COLO829 (cell line): ENCODE measurements at regions not wholly inside any gene's neighbourhood (a gene's known extent, or its start where the extent isn't known, plus 50 kb on each side); places are given as distances from the start of the nearest gene placed in this dataset.
A peak's percentile ranks its signal among the peaks of the same experiment; 100 is the strongest.
"Not testable (repeated sequence)": the region's sequence is repeated elsewhere in the genome, so short reads cannot be mapped to it uniquely, and the experiment has no call there.

Source experiments
- DNase-seq: peaks from one replicate; pipeline ENCODE4 v3.0.0; 2012; ENCODE audit warnings: low spot score

DNA sequence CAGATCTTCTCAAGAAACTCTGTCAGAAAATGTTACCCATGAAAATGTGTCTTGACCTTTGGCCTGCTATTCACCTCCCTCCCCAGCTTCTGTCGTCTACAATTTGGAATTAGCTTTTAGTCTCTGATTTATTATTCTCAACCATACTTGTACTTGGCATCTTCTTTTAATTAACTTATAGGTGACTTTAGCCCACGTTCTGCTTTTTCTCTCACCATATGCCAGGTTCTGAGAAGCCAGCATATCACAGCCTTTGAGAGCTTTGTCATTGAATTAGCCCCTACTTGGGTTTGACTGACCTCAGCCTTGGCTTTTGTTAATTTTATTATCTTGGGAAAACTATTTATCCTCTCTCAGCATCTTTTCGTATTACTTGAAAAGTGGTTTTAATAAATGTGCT lies 355.9 kb downstream of the OXSM start:
- no peak for DNase-seq

DNA sequence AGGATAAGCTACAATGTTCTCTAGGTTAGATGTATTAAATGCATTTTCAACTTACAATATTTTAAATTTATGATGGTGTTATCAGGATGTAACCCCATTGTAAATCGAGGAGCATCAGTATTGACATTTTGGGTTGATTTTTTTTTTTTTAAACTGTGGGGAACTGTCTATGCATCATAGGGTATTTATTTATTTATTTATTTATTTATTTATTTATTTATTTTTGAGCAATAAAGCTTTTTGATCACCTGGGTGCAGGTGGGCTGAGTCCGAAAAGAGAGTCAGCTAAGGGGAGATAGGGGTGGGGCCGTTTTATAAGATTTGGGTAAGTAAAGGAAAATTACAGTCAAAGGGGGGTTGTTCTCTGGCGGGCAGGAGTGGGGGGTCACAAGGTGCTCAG lies 367.5 kb downstream of the OXSM start:
- not testable (repeated sequence) for DNase-seq

DNA sequence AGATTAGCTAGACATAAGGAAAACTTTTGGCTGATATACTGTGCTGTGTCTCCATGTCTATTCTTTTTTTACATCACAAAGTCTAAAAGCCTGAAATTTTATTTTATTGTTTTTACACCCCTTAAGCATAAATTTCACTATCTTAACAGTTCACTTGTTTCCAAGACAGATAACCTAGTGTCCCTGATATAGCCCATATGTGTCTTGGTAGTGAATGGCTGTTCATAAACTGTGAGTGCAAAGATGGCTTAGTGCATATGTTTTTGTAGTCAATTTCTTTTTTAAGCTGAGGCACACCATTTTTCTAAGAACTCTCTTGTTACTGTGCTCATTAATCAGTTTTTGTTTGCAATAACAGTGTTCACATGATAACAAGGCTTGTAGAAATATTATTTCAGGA lies 381.1 kb downstream of the OXSM start:
- no peak for DNase-seq

DNA sequence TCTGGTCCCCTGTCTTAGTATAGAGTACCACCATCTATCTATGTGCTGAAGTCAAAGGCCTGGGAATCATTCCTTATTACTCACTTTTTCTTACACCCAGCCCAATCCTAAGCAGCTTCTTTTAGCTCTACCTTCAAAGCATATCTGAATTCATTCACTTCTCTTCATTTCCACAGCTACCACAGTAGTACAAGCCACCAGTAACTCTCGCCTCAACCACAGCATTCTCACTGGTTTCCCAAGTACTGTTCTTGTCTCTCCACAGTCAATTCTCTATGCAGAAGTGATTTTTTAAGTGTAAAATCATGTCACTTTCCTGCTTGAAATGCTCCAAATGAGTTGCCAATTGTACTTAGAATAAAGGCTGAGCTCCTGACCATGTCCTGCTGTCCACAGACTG lies 401.7 kb downstream of the OXSM start:
- no peak for DNase-seq

DNA sequence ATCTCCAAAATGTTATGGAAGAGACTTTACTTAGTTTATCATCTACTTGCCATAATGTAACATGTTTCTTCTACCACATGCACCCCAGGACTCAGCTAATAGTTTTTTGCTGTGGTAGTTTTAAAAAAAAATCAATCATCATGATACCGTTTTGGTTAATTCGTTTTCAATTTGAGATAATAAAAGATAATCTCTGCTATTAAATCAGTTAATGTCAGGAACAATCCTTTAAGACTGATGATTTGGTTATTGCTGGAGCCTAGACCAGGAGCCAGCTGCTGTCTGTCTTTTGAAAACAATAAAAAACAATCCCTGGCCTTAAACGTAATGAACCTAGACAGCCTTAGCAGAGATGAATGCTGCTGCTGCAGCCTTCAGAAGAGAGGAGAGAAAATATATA lies 403.7 kb downstream of the OXSM start:
- no peak for DNase-seq

DNA sequence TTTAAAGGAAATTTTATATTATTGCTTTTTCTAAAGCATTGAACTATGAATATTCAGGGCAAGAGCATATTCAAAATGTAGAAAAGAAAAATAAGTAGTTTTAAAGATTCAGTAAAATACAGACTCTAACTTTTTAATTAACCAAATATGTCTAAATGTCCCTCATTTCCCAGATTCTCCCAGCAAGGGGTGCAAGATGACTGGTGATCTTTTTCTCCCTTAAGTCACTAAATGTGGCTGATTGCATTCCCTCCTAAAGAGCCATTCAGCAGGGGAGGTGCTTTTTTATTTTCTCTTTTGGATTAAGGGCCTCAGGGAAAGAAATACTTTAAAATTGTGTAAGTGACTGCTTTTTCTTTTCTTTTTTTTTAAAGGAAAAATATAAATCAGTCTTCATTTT lies 406.9 kb downstream of the OXSM start:
- DNase-seq = no peak

DNA sequence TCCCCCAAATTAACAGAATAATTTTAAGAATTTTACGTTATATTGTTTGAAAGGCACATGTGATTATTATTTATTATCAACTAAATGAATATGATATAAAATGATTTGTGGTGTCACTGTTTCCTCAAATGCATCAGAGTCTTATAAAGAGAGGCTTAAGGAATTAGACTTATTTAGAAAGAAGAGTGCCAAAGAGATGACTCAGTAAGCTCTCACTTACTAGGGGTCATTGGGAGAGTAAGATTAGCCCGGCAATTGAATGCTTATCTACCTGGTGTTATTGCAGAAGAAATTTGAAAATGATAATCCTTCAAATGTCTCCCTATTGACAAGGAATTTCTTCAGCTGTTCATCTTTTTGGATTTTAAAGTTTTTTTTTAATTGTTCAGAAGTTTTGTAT lies 408.7 kb downstream of the OXSM start:
- DNase-seq = no peak

DNA sequence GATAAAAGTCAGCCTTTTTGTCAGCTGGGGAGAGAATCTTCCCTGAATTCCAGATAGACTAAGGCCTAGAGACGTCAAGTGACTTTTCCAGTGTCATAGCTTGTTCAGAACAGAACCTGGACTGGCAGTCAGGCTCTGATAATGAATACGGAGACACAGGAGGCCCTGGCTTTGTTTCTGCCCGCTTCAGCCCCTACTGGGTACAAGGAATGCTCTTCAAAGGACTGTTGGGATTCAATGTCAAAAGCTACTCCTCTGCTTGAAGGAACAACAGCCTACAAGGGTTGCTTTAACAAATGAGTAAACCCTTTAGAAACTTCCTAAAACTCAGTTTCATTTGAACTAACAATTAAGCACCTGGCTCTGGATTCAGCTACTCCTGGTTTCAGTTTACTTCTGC lies 412.3 kb downstream of the OXSM start:
- DNase-seq = no peak

DNA sequence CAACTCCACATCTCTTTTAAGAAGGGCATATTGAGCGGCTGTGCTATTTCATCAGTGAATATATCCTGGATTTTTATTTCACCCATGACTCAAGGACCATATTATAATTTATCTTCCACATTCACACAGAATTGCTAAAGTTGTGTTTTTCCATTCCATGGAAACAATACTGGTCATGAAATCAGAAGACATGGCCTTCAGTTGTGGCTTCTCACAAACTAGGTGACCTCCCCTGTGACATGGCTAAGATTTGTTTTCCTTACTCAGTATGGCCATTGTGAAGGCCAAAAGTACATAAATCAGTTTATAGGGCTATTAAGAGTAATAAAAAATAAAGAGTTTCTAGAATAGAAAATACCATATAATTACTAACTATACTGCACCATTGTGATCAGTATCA lies 415.6 kb downstream of the OXSM start:
- DNase-seq = no peak

DNA sequence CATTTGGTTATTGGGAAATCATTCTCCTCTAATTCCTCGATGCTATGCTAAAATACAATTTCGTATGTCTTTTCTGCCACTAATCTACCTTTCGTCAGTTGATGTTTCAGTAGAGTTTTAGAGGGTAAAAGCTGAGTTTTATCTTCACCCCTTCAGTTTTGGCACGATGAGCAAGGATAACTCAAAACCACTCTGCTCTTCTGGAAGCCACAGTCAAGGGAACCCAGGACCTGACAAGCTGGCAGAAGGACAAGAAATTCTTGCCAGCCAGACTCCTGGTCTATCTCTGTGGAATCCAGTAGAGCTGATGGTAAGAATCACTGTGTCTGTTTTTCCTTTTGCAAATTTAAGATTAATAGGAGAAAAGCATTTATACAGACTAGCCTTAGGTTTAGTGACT lies 414.4 kb upstream of the LRRC3B start:
- DNase-seq = no peak

DNA sequence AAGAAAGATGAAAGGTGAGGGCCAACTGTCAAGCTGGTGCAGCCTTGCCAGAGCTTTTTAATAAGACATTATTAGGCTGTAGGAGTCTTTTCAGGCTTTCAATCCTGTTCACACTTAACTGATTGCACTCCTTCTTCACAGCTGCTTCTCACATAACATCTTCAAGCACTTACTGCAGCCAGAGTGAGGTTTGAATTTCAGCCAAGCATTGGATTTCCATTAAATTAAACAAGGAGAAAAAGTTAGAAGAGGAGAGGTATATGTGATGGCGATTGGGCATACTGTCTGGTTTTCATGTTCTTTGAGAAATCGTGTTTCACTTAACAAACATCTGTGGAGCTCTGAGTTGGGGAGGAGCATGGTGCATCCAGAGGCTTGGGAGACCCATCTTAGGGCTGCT lies 392.8 kb upstream of the LRRC3B start:
- no peak for DNase-seq

DNA sequence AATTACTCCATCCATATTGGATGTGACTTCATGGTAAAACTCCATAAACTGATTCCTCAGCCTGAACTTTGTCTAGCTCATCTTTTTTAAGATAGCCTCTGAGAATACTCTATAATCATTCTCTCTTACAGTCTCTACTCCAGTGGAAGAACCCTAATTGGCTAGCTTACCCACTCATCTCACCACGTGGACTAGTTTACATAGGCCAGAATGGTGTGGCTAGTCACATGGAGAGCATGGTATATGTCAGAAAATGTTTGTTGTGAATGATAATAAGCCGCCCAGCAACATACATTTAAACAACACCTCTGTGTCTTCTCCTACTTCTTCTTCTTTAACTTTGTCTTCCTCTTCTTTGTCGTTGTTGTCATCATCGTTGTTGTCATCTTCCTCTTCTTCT lies 389.2 kb upstream of the LRRC3B start:
- DNase-seq = no peak

DNA sequence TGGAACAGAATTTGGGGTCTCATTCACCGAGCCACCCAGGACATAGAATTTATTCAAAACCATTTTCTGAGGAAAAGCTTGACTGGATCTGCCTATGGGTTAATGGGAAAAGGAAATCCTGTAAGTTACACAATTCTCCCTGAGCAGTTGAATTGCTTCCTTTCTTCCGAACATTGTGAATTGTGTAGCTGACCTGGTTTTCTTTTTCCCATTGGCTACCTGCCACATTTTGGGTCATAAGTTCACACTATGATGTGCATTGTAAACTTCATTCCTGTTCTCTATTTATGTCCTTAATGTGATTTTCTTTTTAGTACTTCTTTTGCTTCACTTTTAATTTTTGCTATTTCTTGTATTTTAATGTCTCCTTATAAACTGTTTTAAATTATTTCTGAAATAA lies 386.0 kb upstream of the LRRC3B start:
- peak; percentile 22 for DNase-seq

DNA sequence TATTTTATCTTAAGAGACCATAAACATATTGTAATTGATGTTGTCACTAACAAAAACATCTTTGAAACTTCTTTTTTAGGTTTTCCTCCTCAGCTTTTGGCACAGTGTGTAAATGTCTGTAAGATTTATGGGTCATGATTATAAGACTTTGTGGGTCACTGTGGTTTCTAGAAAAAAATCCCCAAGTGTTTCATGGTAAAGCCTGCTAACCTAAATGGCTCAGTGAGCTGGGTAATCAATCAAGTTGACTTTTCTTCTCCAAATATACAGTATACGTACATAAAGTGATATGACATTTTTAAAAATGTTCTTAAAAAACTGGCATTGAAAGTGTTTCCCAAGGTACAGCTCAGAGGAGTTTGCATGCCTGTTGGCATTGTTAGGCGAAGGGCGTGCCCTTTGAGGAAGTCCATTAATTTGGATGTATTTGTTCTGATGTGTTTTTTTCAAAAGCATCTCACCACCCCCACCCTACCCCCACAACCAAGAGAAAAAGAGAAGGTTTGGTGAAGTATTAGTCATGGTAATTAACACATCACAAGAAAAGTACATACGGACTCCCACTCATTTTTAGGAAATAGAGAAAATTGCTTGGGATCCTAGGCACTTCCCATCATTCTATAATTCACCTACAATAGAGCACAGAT lies 385.4 kb upstream of the LRRC3B start:
- DNase-seq = no peak

DNA sequence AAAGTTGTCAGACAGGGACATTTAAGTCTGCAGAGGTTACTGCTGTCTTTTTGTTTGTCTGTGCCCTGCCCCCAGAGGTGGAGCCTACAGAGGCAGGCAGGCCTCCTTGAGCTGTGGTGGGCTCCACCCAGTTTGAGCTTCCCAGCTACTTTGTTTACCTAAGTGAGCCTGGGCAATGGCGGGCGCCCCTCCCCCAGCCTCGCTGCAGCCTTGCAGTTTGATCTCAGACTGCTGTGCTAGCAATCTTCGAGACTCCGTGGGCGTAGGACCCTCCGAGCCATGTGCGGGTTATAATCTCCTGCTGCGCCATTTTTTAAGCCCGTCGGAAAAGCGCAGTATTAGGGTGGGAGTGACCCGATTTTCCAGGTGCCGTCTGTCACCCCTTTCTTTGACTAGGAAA lies 378.0 kb upstream of the LRRC3B start:
- not testable (repeated sequence) for DNase-seq

DNA sequence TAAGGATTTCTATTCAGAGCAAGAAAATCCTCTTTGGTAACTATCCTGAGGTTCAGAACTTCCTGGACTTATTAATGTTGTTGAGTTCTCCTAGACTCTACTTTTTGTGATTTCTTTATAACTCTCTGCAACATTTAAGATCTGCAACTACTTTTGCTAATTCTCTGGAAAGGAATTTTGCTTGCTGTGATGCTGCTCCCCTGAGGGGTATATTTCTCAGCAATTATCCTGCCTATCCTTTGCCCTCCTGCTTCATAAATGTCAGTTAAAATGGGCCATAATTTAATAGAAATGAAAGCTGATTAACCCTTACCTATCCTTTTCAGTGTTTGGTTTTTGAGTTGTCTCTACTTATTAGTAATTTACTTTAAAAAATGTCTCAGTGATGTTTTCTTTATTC lies 377.3 kb upstream of the LRRC3B start:
- no peak for DNase-seq

DNA sequence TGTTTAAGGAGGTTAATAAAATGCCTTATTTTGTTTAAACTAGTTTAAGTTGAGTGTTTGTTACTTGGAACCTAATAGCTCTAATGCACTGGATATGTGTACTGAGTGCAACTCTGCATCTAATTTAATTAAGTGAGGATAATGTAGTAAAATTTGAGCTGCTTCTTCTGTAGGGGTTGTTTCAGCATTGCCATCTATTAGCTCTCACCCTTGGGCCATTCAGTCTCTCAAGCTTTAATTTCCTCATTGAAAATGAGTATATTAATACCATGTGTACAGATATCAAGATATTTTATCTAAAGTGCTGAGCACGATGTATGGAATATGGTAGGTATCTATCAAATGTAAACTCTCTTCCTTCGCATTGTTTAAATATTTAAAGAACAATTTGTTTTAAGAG lies 375.7 kb upstream of the LRRC3B start:
- DNase-seq = no peak

DNA sequence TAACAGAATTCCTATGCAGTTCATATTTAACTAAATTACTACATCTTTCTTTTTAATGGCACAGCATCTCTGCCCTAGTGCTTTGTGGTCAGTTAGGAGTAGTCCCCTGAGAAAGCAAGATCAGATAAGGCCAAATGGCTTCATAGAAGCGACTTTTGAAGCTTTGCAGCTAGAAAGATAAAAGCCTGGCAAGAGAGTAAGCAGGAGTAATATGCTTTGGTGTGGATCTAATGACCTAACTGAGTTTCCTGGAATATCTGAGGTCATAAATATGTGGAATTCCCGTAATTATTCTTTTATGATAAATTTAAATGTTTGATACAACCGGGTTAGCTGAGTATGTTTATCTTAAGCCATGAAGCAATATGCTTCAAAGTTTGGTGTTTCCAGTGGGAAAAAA lies 374.9 kb upstream of the LRRC3B start:
- no peak for DNase-seq

DNA sequence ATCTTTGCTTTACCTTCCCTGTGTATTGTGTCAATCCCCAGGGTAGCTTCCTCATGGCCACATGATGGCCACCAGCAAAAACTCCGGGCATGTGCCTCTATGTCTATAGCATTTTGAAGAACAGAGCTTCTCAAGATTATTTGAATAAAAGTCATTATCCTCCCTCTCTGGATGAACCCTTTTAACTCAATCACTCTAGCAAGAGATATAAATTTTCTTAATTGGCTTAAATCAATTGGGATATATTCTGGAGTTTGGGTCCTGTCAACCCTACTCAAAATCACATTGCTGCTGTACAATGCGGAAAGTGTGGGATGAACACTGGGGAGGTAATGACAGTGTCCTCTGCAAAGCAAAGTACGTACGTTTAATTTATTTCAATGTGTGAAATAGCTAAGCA lies 370.6 kb upstream of the LRRC3B start:
- DNase-seq = no peak

DNA sequence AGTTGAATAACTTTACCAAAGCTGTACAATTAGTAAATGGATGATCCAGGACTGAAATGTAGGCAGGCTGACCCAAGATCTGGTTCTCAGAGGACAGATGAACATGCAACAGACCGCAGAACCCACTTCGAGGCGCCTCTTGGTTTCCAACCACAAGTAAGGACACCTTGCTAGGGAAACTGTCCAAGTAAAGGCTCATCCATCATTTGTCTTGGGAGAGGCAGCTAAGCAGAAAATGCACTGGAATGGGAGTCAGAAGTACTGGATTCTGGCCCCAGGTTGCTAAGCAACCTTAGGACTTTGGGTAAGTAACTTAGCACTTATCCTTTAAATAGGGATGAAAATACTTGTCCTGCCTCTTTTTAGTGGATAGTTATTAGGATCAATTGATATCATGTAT lies 366.3 kb upstream of the LRRC3B start:
- no peak for DNase-seq

DNA sequence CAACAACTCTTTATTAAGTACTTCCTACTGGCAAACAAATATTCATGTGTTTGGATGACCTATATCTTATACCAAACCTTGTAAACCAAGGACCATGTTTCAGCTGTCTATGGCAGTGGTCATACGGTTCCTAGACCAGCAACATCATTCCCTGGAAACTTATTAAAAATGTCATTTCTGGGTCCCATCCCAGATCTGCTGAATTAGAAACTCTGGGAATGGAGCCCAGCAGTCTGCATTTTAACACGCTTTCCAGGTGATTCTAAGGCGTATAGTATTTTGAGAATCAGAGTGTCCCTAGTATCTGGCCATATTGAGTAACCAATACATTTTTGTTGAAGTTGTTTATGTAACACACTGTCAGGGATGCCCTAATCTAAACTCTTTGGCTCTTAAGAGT lies 363.4 kb upstream of the LRRC3B start:
- no peak for DNase-seq

DNA sequence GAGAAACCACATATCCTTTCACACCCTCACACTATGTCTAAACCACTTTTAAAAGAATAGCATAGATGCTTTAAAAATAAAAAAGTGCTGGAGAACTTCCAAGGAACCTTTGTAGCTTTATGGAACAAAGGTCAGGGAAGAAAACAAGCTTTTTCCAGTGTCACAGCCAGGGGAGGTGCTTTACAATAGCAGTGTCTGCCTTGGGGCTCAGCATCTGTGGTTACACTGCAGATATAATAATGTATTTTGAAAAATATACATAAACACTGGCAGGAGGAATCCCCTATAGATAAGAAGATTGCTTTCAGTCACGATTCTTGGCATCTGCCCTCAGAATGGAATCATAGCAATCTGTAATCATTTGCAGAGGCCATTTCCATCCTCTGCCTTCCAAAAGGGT lies 362.4 kb upstream of the LRRC3B start:
- DNase-seq = no peak

DNA sequence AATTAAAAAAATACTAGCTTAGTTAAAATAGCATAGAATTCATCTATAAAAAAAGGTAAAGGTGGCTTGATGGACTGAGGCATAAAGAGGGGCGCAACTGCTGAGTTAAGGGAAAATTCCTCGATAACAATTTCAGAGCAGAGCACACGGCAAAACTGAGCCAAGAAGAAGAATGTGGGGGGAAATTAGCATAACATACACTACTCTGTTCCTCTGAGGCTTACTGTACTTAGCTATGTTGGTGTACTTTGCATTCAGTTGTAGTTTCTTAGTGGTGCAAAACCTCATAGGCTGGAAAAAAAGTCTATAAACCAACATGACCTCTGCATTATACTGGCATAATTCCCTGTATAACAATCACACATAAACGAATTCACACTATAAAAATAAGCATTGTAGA lies 357.9 kb upstream of the LRRC3B start:
- no peak for DNase-seq

DNA sequence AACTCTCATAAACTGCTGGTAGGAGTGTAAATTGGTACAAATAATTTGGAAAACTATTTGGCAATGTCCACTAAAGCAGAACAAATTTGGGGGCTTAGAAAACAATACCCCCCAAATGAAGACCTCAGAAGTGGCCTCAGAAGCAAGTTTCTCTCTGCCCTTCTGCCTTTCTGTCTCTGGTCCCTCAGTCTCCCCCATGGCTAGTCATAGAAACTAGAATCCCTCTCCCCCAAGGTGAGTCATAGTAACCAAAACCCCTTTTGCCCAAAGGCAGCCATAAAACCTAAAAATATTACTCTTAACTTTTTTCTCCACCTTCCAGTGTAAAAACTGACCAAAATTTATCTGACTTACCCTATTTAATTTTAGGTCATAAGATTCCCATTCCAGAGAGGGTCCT lies 350.7 kb upstream of the LRRC3B start:
- DNase-seq = no peak

DNA sequence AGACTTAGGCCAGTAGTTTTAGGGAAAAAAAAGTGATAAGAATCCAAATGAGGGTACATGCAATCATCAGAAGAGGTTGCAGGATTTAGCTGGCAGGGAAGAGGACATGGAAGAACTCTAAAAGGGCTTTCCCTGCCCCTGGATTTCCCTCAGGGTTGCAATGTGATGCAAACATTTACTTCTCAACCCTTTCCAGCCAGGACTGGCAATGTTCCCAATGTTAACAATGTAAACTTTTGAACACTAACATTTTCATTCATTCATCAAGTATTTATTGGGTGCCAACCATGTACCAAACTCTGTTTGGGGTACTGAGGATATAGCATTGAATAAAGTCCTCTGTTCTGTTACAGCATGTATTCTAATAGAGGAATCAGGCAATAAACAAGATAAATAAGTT lies 349.4 kb upstream of the LRRC3B start:
- no peak for DNase-seq
